GM23248 (cell line): ENCODE measurements at regions not wholly inside any gene's neighbourhood (a gene's known extent, or its start where the extent isn't known, plus 50 kb on each side); places are given as distances from the start of the nearest gene placed in this dataset.

Source experiments
- EZH2 ChIP-seq: fragments of 200-600 bp; sonication (generic); IDR thresholded peaks from 2 replicates; pipeline ENCODE4 v1.6.1; 2018; ENCODE audit warnings: antibody characterized with exemption, mild to moderate bottlenecking; ENCODE audit not compliant: insufficient read depth, poor library complexity, severe bottlenecking
- EZH2phosphoT487 ChIP-seq: fragments of 200-600 bp; sonication (generic); IDR thresholded peaks from 2 replicates; pipeline ENCODE4 v1.6.1; 2018; ENCODE audit warnings: antibody characterized with exemption, moderate library complexity, mild to moderate bottlenecking, low read depth; ENCODE audit not compliant: insufficient read depth

GRCh38 chr5:8290721-8291120, 421.8 kb downstream of the MTRR start:
- no peak for TF ChIP-seq EZH2phosphoT487
- no peak for TF ChIP-seq EZH2
